ENCODE measurements at regions not wholly inside any gene's neighbourhood (a gene's known extent, or its start where the extent isn't known, plus 50 kb on each side); places are given as distances from the start of the nearest gene placed in this dataset.
"Not testable (repeated sequence)": the region's sequence is repeated elsewhere in the genome, so short reads cannot be mapped to it uniquely, and the experiment has no call there.

- CTCF ChIA-PET: interaction anchor here (0.7 kb wide), 1 partner anchor 95 kb away, joined by 3 read pairs; no protein-coding TSS in a partner anchor
- TF ChIP-seq CTCF (IDR thresholded peaks at IDR 0.05; ENCODE audit: unreplicated experiment): no peak
Measured at GRCh38 chr3:102378216-102378615, 56.6 kb upstream of the ZPLD1 start.

GRCh38 chr3:102382201-102382600 lies 52.6 kb upstream of the ZPLD1 start:
- H3K9me3 Mint-ChIP-seq (ENCODE audit: unreplicated experiment); H3K36me3 Mint-ChIP-seq (ENCODE audit: insufficient read depth, unreplicated experiment); intact Hi-C loops (cut with micrococcal nuclease); DNase-seq (ENCODE audit: unreplicated experiment); BruUV-seq (replicated peaks); H3K27me3 Mint-ChIP-seq (ENCODE audit: insufficient read depth, unreplicated experiment); CTCF ChIA-PET; H3K4me3 Mint-ChIP-seq (ENCODE audit: unreplicated experiment); H3K27ac Mint-ChIP-seq (ENCODE audit: low read depth, unreplicated experiment): not testable (repeated sequence)
- POLR2A ChIA-PET: interaction anchor here (0.6 kb wide), 1 partner anchor 24 kb away, joined by 3 read pairs; no protein-coding TSS in a partner anchor
- peaks cover 15% of the 10 kb centered on the region for H3K4me1 Mint-ChIP-seq (ENCODE audit: insufficient read depth, unreplicated experiment)

More at GRCh38 chr3:102378216-102378615, 56.6 kb upstream of the ZPLD1 start:
- intact Hi-C loops (cut with micrococcal nuclease): no loop called here
- H3K4me1 Mint-ChIP-seq (ENCODE audit: insufficient read depth, unreplicated experiment): peaks cover 20% of the 10 kb centered on the region
- no peak overlapping the region for H3K4me3 Mint-ChIP-seq (ENCODE audit: unreplicated experiment)
- H3K36me3 Mint-ChIP-seq (ENCODE audit: insufficient read depth, unreplicated experiment): no peaks in the 10 kb centered on the region
- no peaks in the 10 kb centered on the region for H3K27me3 Mint-ChIP-seq (ENCODE audit: insufficient read depth, unreplicated experiment)
- POLR2A ChIA-PET: interaction anchor here (1.1 to 1.5 kb wide), 2 partner anchors 25 to 158 kb away, joined by 3 to 5 read pairs; no protein-coding TSS in a partner anchor
- no TSS peak for BruUV-seq (replicated peaks)
- peaks cover 7% of the 10 kb centered on the region for H3K9me3 Mint-ChIP-seq (ENCODE audit: unreplicated experiment)
- H3K27ac Mint-ChIP-seq (ENCODE audit: low read depth, unreplicated experiment): no peak overlapping the region
- peak; percentile 71 for DNase-seq (ENCODE audit: unreplicated experiment)
